Karpas-422 (cell line): ENCODE measurements at regions not wholly inside any gene's neighbourhood (a gene's known extent, or its start where the extent isn't known, plus 50 kb on each side); places are given as distances from the start of the nearest gene placed in this dataset.
A peak's percentile ranks its signal among the peaks of the same experiment; 100 is the strongest.

ENCODE experiments used
- DNase-seq: peaks from one replicate; pipeline ENCODE4 v3.0.0-alpha.2; 2015
- H2AFZ ChIP-seq: fragments of 200-600 bp; sonication (generic); 2 replicates; pipeline ENCODE4 v1.6.1; 2014; ENCODE audit warnings: antibody characterized with exemption, low read length, mixed read lengths
- H3K27ac ChIP-seq: fragments of 200-600 bp; sonication (generic); 2 replicates; pipeline ENCODE4 v1.5.1; 2014; ENCODE audit warnings: mild to moderate bottlenecking, low read length, moderate library complexity
- H3K27me3 ChIP-seq: fragments of 200-600 bp; sonication (generic); 2 replicates; pipeline ENCODE4 v1.6.1; 2014; ENCODE audit warnings: low read length, mixed read lengths
- H3K36me3 ChIP-seq: fragments of 200-600 bp; sonication (generic); 2 replicates; pipeline ENCODE4 v1.6.1; 2014; ENCODE audit warnings: low read length, mixed read lengths; ENCODE audit not compliant: insufficient read depth
- H3K4me1 ChIP-seq: fragments of 200-600 bp; sonication (generic); 2 replicates; pipeline ENCODE4 v1.6.1; 2014; ENCODE audit warnings: mild to moderate bottlenecking, low read length, mixed read lengths
- H3K4me2 ChIP-seq: fragments of 200-600 bp; sonication (generic); 2 replicates; pipeline ENCODE4 v1.6.1; 2014; ENCODE audit warnings: low read length, low read depth, mild to moderate bottlenecking; ENCODE audit not compliant: poor library complexity, severe bottlenecking
- H3K4me3 ChIP-seq: fragments of 200-600 bp; sonication (generic); 2 replicates; pipeline ENCODE4 v1.5.1; 2014; ENCODE audit warnings: mild to moderate bottlenecking, antibody characterized with exemption, low read length, mixed read lengths
- H3K79me2 ChIP-seq: fragments of 200-600 bp; sonication (generic); 2 replicates; pipeline ENCODE4 v1.6.1; 2014; ENCODE audit warnings: mild to moderate bottlenecking, low read length, mixed read lengths
- H3K9ac ChIP-seq: fragments of 200-600 bp; sonication (generic); 2 replicates; pipeline ENCODE4 v1.6.0; 2014; ENCODE audit warnings: low read length
- H3K9me2 ChIP-seq: fragments of 200-600 bp; sonication (generic), shearing (Covaris generic); replicated peaks from 2 replicates; pipeline ENCODE4 v1.6.0; 2014; ENCODE audit warnings: mild to moderate bottlenecking, low read length, moderate library complexity; ENCODE audit not compliant: insufficient read depth
- H3K9me3 ChIP-seq: fragments of 300-700, 200-600 bp; sonication (generic); 2 replicates; pipeline ENCODE4 v1.6.1; 2014; ENCODE audit warnings: low read length, mixed read lengths
- H4K20me1 ChIP-seq: fragments of 200-600 bp; sonication (generic); 2 replicates; pipeline ENCODE4 v1.6.1; 2014; ENCODE audit warnings: mild to moderate bottlenecking, antibody characterized with exemption, low read length, low read depth; ENCODE audit not compliant: insufficient read depth

- no peaks in the 10 kb centered on the region for H3K79me2 ChIP-seq
- H4K20me1 ChIP-seq: no peaks in the 10 kb centered on the region
- DNase-seq: no peak
- no peak overlapping the region for H3K4me3 ChIP-seq
- H3K36me3 ChIP-seq: no peaks in the 10 kb centered on the region
- no peak overlapping the region for H3K27ac ChIP-seq
- H3K4me2 ChIP-seq: no peak overlapping the region
- no peaks in the 10 kb centered on the region for H3K27me3 ChIP-seq
- H3K4me1 ChIP-seq: no peaks in the 10 kb centered on the region
- H3K9me2 ChIP-seq: no peaks in the 10 kb centered on the region
- no peak overlapping the region for H3K9ac ChIP-seq
- H2AFZ ChIP-seq: no peak overlapping the region
- peaks cover 36% of the 10 kb centered on the region for H3K9me3 ChIP-seq
Measured at GRCh38 chr3:163817015-163817414, 1261.3 kb downstream of the SI start.

GRCh38 chr3:163813935-163814334 is 1264.4 kb downstream of the SI start:
- no peaks in the 10 kb centered on the region for H3K36me3 ChIP-seq
- no peak for DNase-seq
- peaks cover 38% of the 10 kb centered on the region for H3K9me3 ChIP-seq
- H3K4me2 ChIP-seq: no peak overlapping the region
- H3K4me1 ChIP-seq: no peaks in the 10 kb centered on the region
- H3K79me2 ChIP-seq: no peaks in the 10 kb centered on the region
- H2AFZ ChIP-seq: no peak overlapping the region
- no peaks in the 10 kb centered on the region for H3K9me2 ChIP-seq
- no peak overlapping the region for H3K4me3 ChIP-seq
- H3K27ac ChIP-seq: no peak overlapping the region
- H3K9ac ChIP-seq: no peak overlapping the region
- no peaks in the 10 kb centered on the region for H4K20me1 ChIP-seq
- no peaks in the 10 kb centered on the region for H3K27me3 ChIP-seq

DNA sequence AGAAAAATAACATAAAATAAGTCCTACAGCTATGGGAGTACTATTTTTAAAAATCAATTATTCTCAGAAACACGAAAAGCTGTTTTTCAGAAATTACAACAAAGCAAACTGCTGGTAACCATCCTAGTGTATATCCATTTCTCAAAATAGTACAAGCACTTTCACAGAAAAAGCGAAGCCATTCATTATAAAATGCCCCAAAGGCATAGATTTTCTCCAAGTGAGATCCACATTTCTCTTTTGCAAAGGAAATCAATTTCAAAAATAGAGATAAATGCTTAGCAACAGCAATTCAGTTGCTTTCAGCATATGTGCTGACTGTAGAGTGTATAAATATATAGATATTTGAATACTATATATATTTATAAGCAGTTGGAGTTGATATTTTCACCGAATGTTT is 1266.3 kb downstream of the SI start:
- DNase-seq: no peak
- H4K20me1 ChIP-seq: no peaks in the 10 kb centered on the region
- H3K27ac ChIP-seq: no peak overlapping the region
- no peak overlapping the region for H3K4me2 ChIP-seq
- no peak overlapping the region for H3K9ac ChIP-seq
- H3K9me3 ChIP-seq: peaks cover 34% of the 10 kb centered on the region
- H3K79me2 ChIP-seq: no peaks in the 10 kb centered on the region
- H3K9me2 ChIP-seq: no peaks in the 10 kb centered on the region
- H3K36me3 ChIP-seq: no peaks in the 10 kb centered on the region
- no peaks in the 10 kb centered on the region for H3K27me3 ChIP-seq
- no peaks in the 10 kb centered on the region for H3K4me1 ChIP-seq
- H3K4me3 ChIP-seq: no peak overlapping the region
- H2AFZ ChIP-seq: no peak overlapping the region

DNA sequence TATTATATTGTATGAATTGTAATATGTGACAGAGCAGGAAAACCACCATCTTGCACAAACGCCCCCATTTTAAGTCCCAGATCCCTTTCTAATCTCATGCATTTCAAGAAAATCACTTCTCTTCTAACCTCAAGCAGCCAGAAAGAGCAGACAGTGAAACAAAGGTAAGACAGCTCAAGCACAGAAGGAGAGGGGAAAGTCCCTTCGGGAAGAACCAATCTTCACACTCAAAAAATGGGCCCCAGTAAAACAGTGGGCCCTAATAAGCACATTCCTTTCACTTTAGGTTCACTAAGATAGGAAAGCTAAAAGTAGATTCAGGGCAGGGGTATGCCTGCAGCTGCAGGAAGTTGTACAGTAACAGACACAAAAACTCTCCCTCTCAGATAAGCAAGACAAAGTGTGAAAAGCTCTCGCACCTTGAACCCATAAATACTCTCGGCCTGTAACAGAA is 1268.7 kb downstream of the SI start:
- H4K20me1 ChIP-seq: no peaks in the 10 kb centered on the region
- no peaks in the 10 kb centered on the region for H3K79me2 ChIP-seq
- H3K9me2 ChIP-seq: no peaks in the 10 kb centered on the region
- H3K27me3 ChIP-seq: no peaks in the 10 kb centered on the region
- H3K36me3 ChIP-seq: no peaks in the 10 kb centered on the region
- H2AFZ ChIP-seq: peak overlapping the region; percentile 28; the same call in 1 of the 2 replicates
- no peak overlapping the region for H3K4me3 ChIP-seq
- DNase-seq: no peak
- no peak overlapping the region for H3K4me2 ChIP-seq
- H3K4me1 ChIP-seq: no peaks in the 10 kb centered on the region
- H3K27ac ChIP-seq: no peak overlapping the region
- peaks cover 21% of the 10 kb centered on the region for H3K9me3 ChIP-seq
- H3K9ac ChIP-seq: no peak overlapping the region

DNA sequence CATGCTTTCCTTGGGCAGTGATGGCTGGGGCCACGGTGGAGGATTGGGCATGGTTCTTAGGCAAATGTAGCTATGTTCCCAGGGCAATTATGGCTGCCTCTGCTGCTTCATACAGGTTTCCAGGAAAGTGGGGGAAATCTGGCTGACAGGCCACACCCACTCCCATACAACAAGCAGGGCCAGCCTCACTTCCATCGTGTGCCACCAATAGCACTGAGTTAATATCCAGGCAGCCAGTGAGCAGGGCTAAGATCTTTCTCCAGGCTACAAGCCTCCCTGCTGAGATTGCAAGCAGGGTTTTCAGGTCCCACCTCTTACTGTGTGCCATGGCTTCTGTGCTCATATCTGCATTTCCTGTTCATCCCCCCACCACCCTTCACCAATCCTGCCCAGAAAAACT is 1291.9 kb downstream of the SI start:
- no peaks in the 10 kb centered on the region for H3K9me2 ChIP-seq
- no peaks in the 10 kb centered on the region for H3K27me3 ChIP-seq
- H3K9me3 ChIP-seq: peaks cover 30% of the 10 kb centered on the region
- no peaks in the 10 kb centered on the region for H4K20me1 ChIP-seq
- H3K79me2 ChIP-seq: no peaks in the 10 kb centered on the region
- no peak overlapping the region for H3K4me3 ChIP-seq
- no peak for DNase-seq
- H2AFZ ChIP-seq: no peak overlapping the region
- no peak overlapping the region for H3K4me2 ChIP-seq
- H3K27ac ChIP-seq: no peak overlapping the region
- no peak overlapping the region for H3K9ac ChIP-seq
- no peaks in the 10 kb centered on the region for H3K36me3 ChIP-seq
- H3K4me1 ChIP-seq: no peaks in the 10 kb centered on the region

DNA sequence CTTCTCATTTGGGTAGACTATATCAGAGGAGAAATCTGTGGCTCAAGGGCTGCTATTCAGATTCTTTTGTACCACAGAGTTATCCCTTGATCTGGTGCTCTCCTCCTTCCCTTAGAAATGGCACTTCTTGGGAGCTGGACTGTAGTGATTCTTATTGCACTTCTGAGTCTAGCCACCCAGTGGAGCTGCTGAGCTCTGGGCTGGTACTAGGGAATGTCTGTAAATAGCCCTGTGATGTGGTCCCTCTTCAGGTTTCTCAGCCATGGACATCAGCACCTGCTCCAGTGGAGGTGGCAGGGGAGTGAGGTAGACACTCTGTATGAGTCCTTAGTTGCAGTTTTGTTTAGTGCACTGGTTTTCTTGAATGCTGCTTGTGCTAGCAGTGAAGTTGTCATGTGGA is 1292.6 kb downstream of the SI start:
- Histone ChIP-seq H3K79me2 (no peaks in the 10 kb centered on the region), H3K4me3 (no peak overlapping the region), H4K20me1 (no peaks in the 10 kb centered on the region), H3K27ac (no peak overlapping the region), H3K27me3 (no peaks in the 10 kb centered on the region), H3K9me3 (peaks cover 30% of the 10 kb centered on the region), H3K9ac (no peak overlapping the region), H3K9me2 (no peaks in the 10 kb centered on the region), H3K4me2 (no peak overlapping the region), H3K4me1 (no peaks in the 10 kb centered on the region), H2AFZ (no peak overlapping the region), H3K36me3 (no peaks in the 10 kb centered on the region)
- DNase-seq: no peak

DNA sequence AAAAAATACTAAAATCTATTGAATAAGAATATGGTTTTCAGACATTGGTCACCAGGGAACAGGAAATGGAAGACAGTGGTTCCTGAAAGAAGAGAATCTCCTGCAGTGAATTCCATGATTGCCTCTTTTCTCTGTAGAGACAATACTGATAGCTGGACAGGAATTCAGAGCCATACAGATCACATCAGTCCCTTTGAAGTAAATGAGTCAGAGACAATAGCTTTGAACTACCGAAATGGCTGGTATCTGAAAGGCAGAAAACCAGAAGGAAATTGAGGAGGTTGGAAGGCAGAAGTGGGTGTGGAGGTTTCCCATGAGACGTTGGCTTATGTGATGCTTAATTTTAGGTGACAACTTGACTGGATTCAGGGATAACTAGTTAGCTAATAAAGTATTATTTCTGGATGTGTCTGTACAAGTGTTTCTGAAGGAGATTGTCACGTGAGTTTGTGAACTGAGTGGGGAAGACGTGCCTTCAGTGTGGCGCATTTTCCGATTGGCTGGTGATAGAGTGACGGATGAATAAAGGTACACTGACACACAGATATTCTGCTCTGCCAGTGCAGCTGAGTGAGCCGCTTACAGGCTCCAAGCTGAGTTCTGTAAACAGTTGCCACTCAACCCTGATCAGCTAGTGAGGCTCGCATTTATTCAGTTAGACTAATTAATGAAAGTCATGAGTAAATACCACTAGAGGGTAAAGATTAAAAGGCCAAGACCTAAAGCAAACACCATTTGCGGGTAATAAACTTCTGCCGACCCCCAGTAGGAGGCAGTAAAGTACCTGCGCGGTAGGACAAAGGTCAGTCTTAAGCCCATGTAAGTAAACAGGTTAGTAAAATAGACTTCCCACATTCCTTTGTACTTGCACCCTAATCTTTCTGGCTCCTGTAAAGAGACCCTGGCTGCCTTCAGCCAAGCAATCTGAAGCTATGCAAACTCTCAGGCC is 1298.6 kb downstream of the SI start:
- Histone ChIP-seq H3K36me3 (no peaks in the 10 kb centered on the region), H3K4me2 (no peak overlapping the region), H3K27me3 (no peaks in the 10 kb centered on the region), H3K9me3 (peaks cover 16% of the 10 kb centered on the region), H3K9me2 (no peaks in the 10 kb centered on the region), H3K4me1 (no peaks in the 10 kb centered on the region), H3K79me2 (no peaks in the 10 kb centered on the region), H3K27ac (no peak overlapping the region), H2AFZ (no peak overlapping the region), H3K9ac (no peak overlapping the region), H3K4me3 (no peak overlapping the region), H4K20me1 (no peaks in the 10 kb centered on the region)
- no peak for DNase-seq

DNA sequence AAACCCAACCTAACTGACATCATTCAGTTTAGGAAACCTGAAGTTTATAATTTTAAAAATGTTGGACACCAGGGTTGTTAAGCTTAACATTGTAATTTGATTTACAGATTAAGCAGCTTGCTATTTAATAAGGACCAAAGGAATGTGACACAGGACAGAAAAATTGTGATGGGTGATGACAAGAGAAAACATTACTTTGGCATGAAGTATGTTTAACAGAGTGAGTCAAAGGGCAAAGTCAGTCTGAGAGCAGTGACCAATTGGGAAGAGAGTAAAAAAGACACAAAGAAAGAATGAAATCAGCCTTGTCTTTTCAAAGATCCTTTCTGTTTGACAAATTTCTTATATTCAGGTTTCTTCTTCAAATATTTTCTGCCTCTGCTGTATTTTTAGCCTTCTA is 1301.6 kb downstream of the SI start:
- Histone ChIP-seq H4K20me1 (no peaks in the 10 kb centered on the region), H3K4me3 (no peak overlapping the region), H3K4me1 (no peaks in the 10 kb centered on the region), H3K4me2 (no peak overlapping the region), H3K36me3 (no peaks in the 10 kb centered on the region), H3K27me3 (no peaks in the 10 kb centered on the region), H3K27ac (no peak overlapping the region), H2AFZ (no peak overlapping the region), H3K79me2 (no peaks in the 10 kb centered on the region), H3K9ac (no peak overlapping the region), H3K9me3 (peaks cover 21% of the 10 kb centered on the region), H3K9me2 (no peaks in the 10 kb centered on the region)
- DNase-seq: no peak
